LoVo (cell line): ENCODE measurements at regions not wholly inside any gene's neighbourhood (a gene's known extent, or its start where the extent isn't known, plus 50 kb on each side); places are given as distances from the start of the nearest gene placed in this dataset.

Source experiments
- DNase-seq: peaks from one replicate; pipeline ENCODE4 v3.0.0-alpha.2; 2016; ENCODE audit warnings: low spot score

DNA sequence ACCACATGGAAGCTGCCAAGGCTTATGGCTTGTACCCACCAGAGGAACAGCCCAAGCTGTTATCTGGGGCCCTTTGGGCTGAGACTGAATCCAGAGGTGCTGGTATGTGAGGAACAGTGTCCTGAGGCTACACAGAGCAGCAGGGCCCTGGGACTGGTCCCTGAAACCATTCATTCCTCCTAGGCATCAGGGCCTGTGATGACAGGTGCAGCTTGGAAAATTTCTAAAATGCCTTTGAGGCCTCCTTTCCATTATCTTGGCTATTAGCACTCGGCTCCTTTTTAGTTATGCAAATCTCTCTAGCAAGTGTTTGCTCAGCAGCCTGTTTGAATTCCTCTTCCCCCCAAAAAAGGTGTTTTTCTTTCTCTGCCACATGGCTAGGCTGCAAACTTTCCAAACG, 1151.7 kb upstream of the LRRN3 start:
- DNase-seq: no peak

GRCh38 chr7:109945820-109946518, 1145.0 kb upstream of the LRRN3 start:
- no peak for DNase-seq

- DNase-seq: no peak
Observed at GRCh38 chr7:109950256-109950655, 1140.7 kb upstream of the LRRN3 start.

- DNase-seq: no peak
Observed at GRCh38 chr7:109950821-109951564, 1139.9 kb upstream of the LRRN3 start.

DNA sequence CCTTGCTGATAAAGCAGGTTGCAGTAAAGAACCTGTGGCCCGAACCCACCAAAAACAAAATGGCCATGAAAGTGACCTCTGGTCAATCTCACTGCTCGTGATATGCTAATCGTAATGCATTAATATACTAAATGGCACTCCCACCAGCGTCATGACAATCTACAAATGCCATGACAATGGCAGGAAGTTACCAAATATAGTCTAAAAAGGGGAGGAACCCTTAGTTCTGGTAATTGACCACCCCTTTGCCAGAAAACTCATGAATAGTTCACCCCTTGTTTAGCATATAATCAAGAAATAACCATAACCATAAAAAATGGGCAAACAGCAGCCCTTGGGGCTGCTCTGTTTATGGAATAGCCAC, 1139.4 kb upstream of the LRRN3 start:
- DNase-seq: no peak

- no peak for DNase-seq
Observed at GRCh38 chr7:109955986-109956385, 1134.9 kb upstream of the LRRN3 start.

- no peak for DNase-seq
Observed at GRCh38 chr7:109956916-109957315, 1134.0 kb upstream of the LRRN3 start.

DNA sequence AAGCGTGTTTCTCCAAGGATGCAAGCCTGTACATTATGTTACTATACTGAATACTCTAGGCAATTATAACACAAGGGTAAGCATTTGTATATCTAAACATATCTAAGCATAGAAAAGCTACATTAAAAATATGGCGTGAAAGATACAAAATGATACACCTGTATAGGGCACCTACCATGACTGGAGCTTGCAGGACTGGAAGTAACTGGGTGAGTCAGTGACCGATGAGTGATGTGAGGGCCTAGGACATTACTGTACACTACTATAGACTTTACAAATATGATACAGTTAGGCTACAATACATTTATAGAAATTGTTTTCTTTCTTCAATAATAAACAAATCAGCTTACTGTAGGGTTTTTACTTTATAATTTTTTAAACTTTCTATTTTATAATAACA, 1127.2 kb upstream of the LRRN3 start:
- no peak for DNase-seq

DNA sequence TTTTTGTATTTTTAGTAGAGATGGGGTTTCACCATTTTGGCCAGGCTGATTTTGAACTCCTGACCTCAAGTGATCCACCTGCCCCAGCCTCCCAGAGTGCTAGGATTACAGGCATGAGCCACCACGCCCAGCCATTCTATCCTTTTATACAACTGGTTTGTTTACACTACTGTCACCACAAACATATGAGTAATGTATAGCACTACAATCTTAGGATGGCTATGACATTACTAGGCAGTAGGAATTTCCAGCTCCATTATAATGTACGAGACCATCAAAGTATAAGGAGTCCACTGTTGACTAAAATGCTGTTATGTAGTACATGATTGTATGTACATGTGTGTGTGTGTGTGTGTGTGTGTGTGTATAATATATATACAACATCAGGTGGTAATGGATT, 1126.1 kb upstream of the LRRN3 start:
- DNase-seq: peak; percentile 33

GRCh38 chr7:109967406-109967805, 1123.5 kb upstream of the LRRN3 start:
- no peak for DNase-seq

- DNase-seq: no peak
Observed at GRCh38 chr7:109983618-109984017, 1107.3 kb upstream of the LRRN3 start.

- no peak for DNase-seq
Observed at GRCh38 chr7:109984729-109985128, 1106.2 kb upstream of the LRRN3 start.

DNA sequence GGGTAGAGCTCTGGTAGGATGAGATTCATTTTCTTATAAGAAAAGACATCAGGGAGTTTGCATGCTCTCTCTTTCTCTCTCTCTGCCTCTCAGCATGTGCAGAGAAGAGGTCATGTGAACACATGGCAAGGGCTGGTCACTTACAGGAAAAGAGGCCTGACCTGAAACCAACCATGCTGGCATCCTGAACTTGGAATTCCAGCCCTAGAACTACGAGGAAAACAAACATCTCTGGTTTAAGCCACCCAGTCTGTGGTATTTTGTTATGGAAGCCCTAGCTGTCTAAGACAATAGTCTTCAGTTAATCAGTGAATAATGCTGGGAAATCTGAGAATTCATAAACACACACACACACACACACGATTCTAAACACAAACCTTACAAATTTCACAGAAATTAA, 1104.2 kb upstream of the LRRN3 start:
- DNase-seq: no peak

- DNase-seq: no peak
Observed at GRCh38 chr7:109996411-109996810, 1094.5 kb upstream of the LRRN3 start.

- no peak for DNase-seq
Observed at GRCh38 chr7:109996927-109997326, 1094.0 kb upstream of the LRRN3 start.

- DNase-seq: no peak
Observed at GRCh38 chr7:109997837-109998236, 1093.1 kb upstream of the LRRN3 start.

- DNase-seq: no peak
Observed at GRCh38 chr7:110001254-110001938, 1089.5 kb upstream of the LRRN3 start.

DNA sequence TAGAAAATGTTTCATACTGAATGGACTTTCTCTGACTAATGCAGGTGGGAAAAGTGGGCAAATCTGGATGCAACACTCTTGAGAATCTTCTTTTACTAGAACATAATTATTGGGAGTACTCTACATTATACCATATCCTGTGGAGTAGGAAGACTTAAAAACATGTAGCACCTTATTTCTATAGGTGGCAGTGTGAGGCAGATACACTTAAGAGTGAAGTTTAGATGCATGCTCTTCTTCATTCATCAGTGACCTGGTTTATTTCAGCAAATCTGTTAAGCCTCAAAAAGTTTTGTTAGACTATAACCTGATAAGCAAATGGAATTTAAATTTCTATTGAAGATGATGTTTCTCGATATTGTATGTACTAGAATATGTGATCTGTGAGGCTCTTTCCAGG, 1087.1 kb upstream of the LRRN3 start:
- DNase-seq: no peak

DNA sequence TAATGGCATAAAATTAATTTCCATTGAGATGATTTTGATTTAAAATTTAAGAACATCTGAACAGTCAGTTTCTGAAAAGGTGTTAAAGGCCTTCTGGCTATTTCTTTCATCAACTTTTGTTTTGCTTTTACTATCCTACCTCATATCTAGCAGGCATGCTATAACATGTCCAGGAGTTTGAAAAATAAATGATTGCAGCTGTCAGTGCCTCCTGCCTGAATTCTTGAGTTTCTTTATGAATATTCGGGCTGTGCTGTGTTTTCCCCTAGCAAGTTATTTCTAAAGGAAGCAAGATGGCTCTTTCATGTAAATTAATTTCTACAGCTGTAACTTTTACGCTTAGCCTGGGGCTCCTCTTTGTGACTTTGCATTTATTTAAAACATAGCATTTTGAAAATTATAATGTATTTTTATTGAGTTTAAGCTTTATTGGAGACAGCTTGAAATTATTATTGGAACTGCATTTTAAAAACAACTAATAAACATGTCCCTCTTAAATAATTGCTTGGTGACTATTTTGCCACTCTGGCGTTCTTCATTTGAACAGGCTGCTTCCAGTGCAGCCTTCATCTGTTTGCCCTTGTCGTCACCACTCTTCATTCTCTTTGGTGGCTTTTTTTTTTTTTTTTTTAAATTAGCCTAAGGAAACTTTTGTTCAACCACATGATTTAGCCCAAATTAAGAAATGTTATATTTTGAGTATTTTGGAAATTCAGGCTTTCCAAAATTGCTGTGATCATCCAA, 1083.4 kb upstream of the LRRN3 start:
- no peak for DNase-seq

DNA sequence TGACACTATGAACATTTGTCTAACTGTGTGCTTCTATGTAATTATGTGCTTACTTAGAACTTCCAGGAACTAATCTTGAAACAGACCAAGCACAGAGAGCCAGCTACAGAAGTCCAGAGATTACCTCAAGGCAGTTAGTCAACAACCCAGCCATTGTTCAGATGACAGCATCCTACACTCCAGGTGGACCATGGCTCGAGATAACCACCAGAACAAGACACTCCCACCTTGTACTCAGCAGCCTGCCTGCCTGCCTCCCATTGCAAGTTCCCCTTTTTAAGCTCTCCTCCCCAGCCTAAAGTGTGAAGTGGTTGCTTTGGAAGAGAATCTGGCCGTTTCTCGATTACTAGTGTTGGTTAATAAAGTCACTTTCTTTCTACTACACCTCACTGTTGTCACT, 1080.6 kb upstream of the LRRN3 start:
- no peak for DNase-seq

DNA sequence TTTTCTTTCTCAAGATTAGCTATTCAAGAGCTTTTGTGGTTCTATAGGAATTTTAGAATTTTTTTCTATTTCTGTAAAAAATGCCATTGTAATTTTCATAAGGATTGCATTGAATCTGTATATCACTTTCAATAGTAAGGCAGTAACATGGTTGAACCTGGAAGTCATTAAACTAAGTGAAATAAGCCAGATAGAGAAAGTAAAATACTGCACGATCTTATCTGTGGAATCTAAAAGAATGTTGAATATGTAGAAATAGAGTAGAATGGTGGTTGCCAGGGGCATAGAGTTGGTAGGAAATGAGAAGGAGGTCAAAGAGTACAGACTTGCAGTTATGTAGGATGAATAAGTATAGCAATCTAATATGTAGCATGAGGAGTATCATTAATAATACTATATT, 1073.5 kb upstream of the LRRN3 start:
- DNase-seq: no peak

DNA sequence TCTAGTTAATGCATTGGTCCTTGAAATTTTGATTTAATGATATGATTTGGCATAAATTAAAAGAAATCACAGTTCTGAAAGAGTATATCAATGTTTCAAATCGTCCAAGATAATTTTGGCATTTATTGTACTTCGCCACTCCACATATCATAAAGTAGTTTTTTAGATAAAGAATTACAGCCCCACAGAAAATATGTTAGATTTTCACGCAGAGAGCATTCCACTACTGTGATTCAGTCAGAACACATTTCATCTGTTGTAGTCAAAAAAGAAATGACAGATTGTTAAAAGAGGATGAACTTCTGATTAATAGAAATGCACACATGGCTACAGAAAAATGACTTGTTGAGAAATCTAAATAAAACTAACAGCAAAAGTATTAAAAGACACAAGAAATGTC, 1063.5 kb upstream of the LRRN3 start:
- DNase-seq: no peak

- DNase-seq: no peak
Observed at GRCh38 chr7:110043519-110043918, 1047.4 kb upstream of the LRRN3 start.
